Chondrocyte (in vitro differentiated cells): ENCODE measurements at regions not wholly inside any gene's neighbourhood (a gene's known extent, or its start where the extent isn't known, plus 50 kb on each side); places are given as distances from the start of the nearest gene placed in this dataset.

ENCODE experiments used
- DNase-seq: peaks from one replicate; pipeline ENCODE4 v3.0.0; 2021; ENCODE audit warnings: mixed read lengths, low spot score
- H3K27ac Mint-ChIP-seq: one replicate; pipeline ENCODE4 v1.8.0; 2021; ENCODE audit warnings: mild to moderate bottlenecking, moderate library complexity, mixed read lengths; ENCODE audit not compliant: unreplicated experiment
- H3K27me3 Mint-ChIP-seq: 2 replicates; pipeline ENCODE4 v1.8.0; 2021; ENCODE audit warnings: low read depth, mixed read lengths
- H3K36me3 Mint-ChIP-seq: 2 replicates; pipeline ENCODE4 v1.8.0; 2021; ENCODE audit warnings: low read depth, mixed read lengths
- H3K4me1 Mint-ChIP-seq: 2 replicates; pipeline ENCODE4 v1.8.0; 2021; ENCODE audit warnings: low read depth, mild to moderate bottlenecking, mixed read lengths
- H3K4me3 Mint-ChIP-seq: one replicate; pipeline ENCODE4 v1.8.0; 2021; ENCODE audit warnings: mild to moderate bottlenecking, moderate library complexity, mixed read lengths; ENCODE audit not compliant: unreplicated experiment
- H3K9me3 Mint-ChIP-seq: 2 replicates; pipeline ENCODE4 v1.8.0; 2021; ENCODE audit warnings: low read depth, mixed read lengths
- CTCF ChIP-seq: fragments of 200-600 bp; sonication (generic); IDR thresholded peaks from 2 replicates; pipeline ENCODE4 v1.5.0; 2021; ENCODE audit warnings: antibody characterized with exemption, mild to moderate bottlenecking, moderate library complexity

- H3K9me3 Mint-ChIP-seq = no peaks in the 10 kb centered on the region
- H3K36me3 Mint-ChIP-seq = no peaks in the 10 kb centered on the region
- H3K4me1 Mint-ChIP-seq = peaks cover 37% of the 10 kb centered on the region
- no peak for DNase-seq
- TF ChIP-seq CTCF = no peak
- no peak overlapping the region for H3K27ac Mint-ChIP-seq
- no peaks in the 10 kb centered on the region for H3K27me3 Mint-ChIP-seq
- no peak overlapping the region for H3K4me3 Mint-ChIP-seq
Observed at GRCh38 chr11:100563541-100564280, 123.4 kb upstream of the ARHGAP42 start.

GRCh38 chr11:100573911-100574513, 113.1 kb upstream of the ARHGAP42 start:
- Mint-ChIP-seq H3K27ac (no peak overlapping the region), H3K9me3 (no peaks in the 10 kb centered on the region), H3K4me3 (no peak overlapping the region), H3K36me3 (no peaks in the 10 kb centered on the region), H3K27me3 (no peaks in the 10 kb centered on the region), H3K4me1 (peaks cover 6% of the 10 kb centered on the region)
- TF ChIP-seq CTCF = no peak
- no peak for DNase-seq

- H3K27me3 Mint-ChIP-seq = no peaks in the 10 kb centered on the region
- no peak overlapping the region for H3K4me3 Mint-ChIP-seq
- peak; percentile 81 for TF ChIP-seq CTCF
- no peak for DNase-seq
- no peaks in the 10 kb centered on the region for H3K9me3 Mint-ChIP-seq
- no peaks in the 10 kb centered on the region for H3K36me3 Mint-ChIP-seq
- no peak overlapping the region for H3K27ac Mint-ChIP-seq
- H3K4me1 Mint-ChIP-seq = peaks cover 6% of the 10 kb centered on the region
Observed at GRCh38 chr11:100574894-100575769, 112.0 kb upstream of the ARHGAP42 start.

GRCh38 chr11:100575860-100576717, 111.0 kb upstream of the ARHGAP42 start:
- H3K36me3 Mint-ChIP-seq = no peaks in the 10 kb centered on the region
- DNase-seq = no peak
- peaks cover 6% of the 10 kb centered on the region for H3K4me1 Mint-ChIP-seq
- TF ChIP-seq CTCF = peak; percentile 93
- H3K9me3 Mint-ChIP-seq = no peaks in the 10 kb centered on the region
- no peak overlapping the region for H3K27ac Mint-ChIP-seq
- no peak overlapping the region for H3K4me3 Mint-ChIP-seq
- no peaks in the 10 kb centered on the region for H3K27me3 Mint-ChIP-seq
